ENCODE measurements at regions not wholly inside any gene's neighbourhood (a gene's known extent, or its start where the extent isn't known, plus 50 kb on each side); places are given as distances from the start of the nearest gene placed in this dataset.

- no peak for TF ChIP-seq ZFX (IDR thresholded peaks at IDR 0.05)
- TF ChIP-seq CTCF (conservative IDR thresholded peaks at IDR 0.05): no peak
Observed at GRCh38 chr7:113389112-113389646, 270.8 kb upstream of the SMIM30 start.

GRCh38 chr7:113383638-113384037 lies 265.3 kb upstream of the SMIM30 start:
- TF ChIP-seq ZFX (IDR thresholded peaks at IDR 0.05) (no peak), CTCF (conservative IDR thresholded peaks at IDR 0.05) (no peak)
- no peak overlapping the region for H3K27ac ChIP-seq

More at GRCh38 chr7:113389112-113389646, 270.8 kb upstream of the SMIM30 start:
- H3K27ac ChIP-seq: no peak overlapping the region

- TF ChIP-seq ZFX (IDR thresholded peaks at IDR 0.05) (no peak), CTCF (conservative IDR thresholded peaks at IDR 0.05) (no peak)
- no peak overlapping the region for H3K27ac ChIP-seq
Observed at GRCh38 chr7:113379746-113380145, 261.4 kb upstream of the SMIM30 start.

- no peak for TF ChIP-seq CTCF (conservative IDR thresholded peaks at IDR 0.05)
- no peak for TF ChIP-seq ZFX (IDR thresholded peaks at IDR 0.05)
- no peak overlapping the region for H3K27ac ChIP-seq
Observed at GRCh38 chr7:113374955-113375354, 256.6 kb upstream of the SMIM30 start.

GRCh38 chr7:113373863-113374262 lies 255.5 kb upstream of the SMIM30 start:
- TF ChIP-seq CTCF (conservative IDR thresholded peaks at IDR 0.05): no peak
- TF ChIP-seq ZFX (IDR thresholded peaks at IDR 0.05): no peak
- no peak overlapping the region for H3K27ac ChIP-seq

- H3K27ac ChIP-seq: no peak overlapping the region
- no peak for TF ChIP-seq CTCF (conservative IDR thresholded peaks at IDR 0.05)
- TF ChIP-seq ZFX (IDR thresholded peaks at IDR 0.05): no peak
Observed at GRCh38 chr7:113371416-113372043, 253.2 kb upstream of the SMIM30 start.

GRCh38 chr7:113370910-113371309 lies 252.6 kb upstream of the SMIM30 start:
- H3K27ac ChIP-seq: no peak overlapping the region

More at GRCh38 chr7:113370910-113371309, 252.6 kb upstream of the SMIM30 start:
- no peak for TF ChIP-seq CTCF (conservative IDR thresholded peaks at IDR 0.05)
- TF ChIP-seq ZFX (IDR thresholded peaks at IDR 0.05): no peak

Data from C4-2B (cell line).